GM12864 (cell line): ENCODE measurements at regions not wholly inside any gene's neighbourhood (a gene's known extent, or its start where the extent isn't known, plus 50 kb on each side); places are given as distances from the start of the nearest gene placed in this dataset.

ENCODE experiments used
- DNase-seq: peaks from one replicate; pipeline ENCODE4 v3.0.0-alpha.2; 2011; ENCODE audit warnings: low read depth
- H3K4me3 ChIP-seq: 2 replicates; pipeline ENCODE4 v1.5.1; 2011; ENCODE audit warnings: mild to moderate bottlenecking, low read depth, low read length, control low read depth
- TF ChIP-seq, protein P1 (sequence below): IDR thresholded peaks from 2 replicates; pipeline ENCODE4 v1.5.1; 2011; ENCODE audit warnings: low read depth, mild to moderate bottlenecking, moderate library complexity, low read length, control low read depth, inconsistent platforms; ENCODE audit errors: missing control alignments

DNA sequence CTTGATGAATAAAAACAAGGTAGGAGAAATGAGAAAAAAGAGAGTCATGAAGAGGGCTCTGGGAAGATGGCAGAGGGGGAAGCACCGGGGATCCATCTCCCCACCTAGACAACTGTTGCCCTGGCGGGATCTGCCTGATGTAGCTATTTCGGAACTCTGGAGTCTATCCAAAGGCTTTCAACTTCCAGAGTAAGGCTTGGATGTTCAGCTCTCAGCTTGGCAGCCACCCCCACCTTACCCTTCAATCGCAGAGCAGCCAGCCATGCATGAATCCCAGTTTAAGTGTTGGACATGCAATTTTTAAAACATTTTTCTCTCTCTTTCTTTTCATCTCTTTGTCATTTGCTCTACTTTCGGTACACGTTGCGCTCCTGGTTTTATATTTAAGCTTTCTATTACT, 275.9 kb upstream of the EXOC2 start:
- DNase-seq: no peak
- H3K4me3 ChIP-seq: no peak overlapping the region
- TF ChIP-seq, protein P1, sequence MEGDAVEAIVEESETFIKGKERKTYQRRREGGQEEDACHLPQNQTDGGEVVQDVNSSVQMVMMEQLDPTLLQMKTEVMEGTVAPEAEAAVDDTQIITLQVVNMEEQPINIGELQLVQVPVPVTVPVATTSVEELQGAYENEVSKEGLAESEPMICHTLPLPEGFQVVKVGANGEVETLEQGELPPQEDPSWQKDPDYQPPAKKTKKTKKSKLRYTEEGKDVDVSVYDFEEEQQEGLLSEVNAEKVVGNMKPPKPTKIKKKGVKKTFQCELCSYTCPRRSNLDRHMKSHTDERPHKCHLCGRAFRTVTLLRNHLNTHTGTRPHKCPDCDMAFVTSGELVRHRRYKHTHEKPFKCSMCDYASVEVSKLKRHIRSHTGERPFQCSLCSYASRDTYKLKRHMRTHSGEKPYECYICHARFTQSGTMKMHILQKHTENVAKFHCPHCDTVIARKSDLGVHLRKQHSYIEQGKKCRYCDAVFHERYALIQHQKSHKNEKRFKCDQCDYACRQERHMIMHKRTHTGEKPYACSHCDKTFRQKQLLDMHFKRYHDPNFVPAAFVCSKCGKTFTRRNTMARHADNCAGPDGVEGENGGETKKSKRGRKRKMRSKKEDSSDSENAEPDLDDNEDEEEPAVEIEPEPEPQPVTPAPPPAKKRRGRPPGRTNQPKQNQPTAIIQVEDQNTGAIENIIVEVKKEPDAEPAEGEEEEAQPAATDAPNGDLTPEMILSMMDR: no peak

DNA sequence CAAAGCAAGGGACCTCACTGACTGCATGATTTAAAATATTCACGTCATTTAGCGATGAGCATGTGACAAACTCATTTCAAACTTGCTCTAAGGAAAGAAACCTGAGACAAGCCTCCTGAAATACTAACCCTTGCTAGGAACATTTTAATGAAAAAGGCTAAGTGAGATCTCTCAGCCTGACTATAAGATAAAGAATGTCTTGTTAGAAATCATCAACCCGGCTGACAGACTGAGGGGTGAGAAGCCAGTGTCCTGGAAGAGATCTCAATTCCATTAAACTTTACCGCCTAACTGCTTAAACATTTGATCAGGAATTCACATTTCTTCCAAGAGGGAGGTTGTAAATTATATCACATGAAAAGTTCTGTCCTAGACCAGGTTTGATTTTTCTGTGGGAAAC, 274.8 kb upstream of the EXOC2 start:
- H3K4me3 ChIP-seq: no peak overlapping the region
- no peak for DNase-seq
- TF ChIP-seq, protein P1: no peak

DNA sequence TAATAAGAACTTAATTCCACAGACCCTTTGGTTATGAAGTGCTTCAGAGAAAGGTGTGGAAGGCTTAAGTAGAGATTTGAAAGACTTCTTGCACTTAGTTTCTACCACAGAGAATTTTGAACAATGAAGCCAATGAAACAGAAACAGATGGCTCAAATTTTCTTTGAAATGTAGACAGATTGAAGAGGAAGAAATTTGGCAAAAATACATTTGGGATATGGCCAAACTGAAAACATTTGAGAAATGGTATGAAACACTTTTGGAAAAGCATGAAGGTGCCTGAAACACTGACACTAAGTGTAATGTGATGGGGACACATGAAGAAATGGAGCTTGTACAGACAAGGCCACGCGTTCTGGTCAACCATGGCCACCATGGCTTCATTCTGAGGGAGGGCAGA, 272.4 kb upstream of the EXOC2 start:
- H3K4me3 ChIP-seq: no peak overlapping the region
- TF ChIP-seq, protein P1: no peak
- DNase-seq: no peak

DNA sequence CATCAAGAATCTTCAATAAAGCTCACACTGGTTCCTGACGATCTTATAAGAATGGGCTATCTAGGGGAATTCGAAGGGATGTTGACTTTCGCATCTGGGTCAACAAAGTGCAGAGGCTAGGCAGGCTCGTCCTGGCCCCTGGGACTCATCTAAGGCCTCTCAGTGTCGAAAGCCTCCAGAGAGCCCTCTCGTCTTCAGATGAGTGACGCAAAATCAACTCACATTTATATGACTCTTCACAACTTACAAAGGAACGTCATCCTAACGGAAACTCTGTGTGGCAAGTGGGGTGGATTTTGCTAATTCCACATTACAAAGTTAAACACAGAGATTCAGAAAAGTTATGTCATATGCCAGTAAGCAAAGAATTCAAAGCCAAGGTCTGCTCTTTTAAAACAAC, 270.5 kb upstream of the EXOC2 start:
- TF ChIP-seq, protein P1: no peak
- DNase-seq: no peak
- no peak overlapping the region for H3K4me3 ChIP-seq

GRCh38 chr6:961407-961960, 268.5 kb upstream of the EXOC2 start:
- H3K4me3 ChIP-seq: no peak overlapping the region
- DNase-seq: no peak
- TF ChIP-seq, protein P1: no peak

DNA sequence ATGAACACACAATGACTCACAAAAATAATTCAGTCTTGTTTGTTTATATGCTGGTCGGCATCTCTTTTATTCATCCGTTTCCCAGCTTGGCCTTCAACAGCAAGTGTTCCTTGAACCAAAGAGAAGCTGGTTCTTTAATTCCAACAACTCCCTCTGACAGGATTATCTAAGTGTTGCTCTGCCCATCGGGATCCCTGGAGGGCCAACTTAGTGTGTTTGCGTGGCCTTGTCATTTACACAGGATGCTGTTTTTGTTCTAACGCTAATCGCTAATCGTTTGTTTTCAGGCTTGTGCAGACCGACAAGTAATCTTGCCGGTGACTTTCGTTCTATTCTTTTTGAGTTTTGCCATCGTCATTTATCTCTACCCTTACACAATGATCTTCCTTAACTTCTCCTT, 267.4 kb upstream of the EXOC2 start:
- TF ChIP-seq, protein P1: no peak
- no peak for DNase-seq
- H3K4me3 ChIP-seq: no peak overlapping the region

- TF ChIP-seq, protein P1: no peak
- no peak overlapping the region for H3K4me3 ChIP-seq
- DNase-seq: no peak
Observed at GRCh38 chr6:958488-958887, 265.5 kb upstream of the EXOC2 start.
